ENCODE measurements at regions not wholly inside any gene's neighbourhood (a gene's known extent, or its start where the extent isn't known, plus 50 kb on each side); places are given as distances from the start of the nearest gene placed in this dataset.

- TF ChIP-seq CTCF (IDR thresholded peaks at IDR 0.05) (no peak), EP300 (IDR thresholded peaks at IDR 0.05; ENCODE audit: low read depth) (no peak)
Observed at GRCh38 chr1:86228546-86228945, 72.0 kb upstream of the COL24A1 start.
